Loucy (cell line): ENCODE measurements at regions not wholly inside any gene's neighbourhood (a gene's known extent, or its start where the extent isn't known, plus 50 kb on each side); places are given as distances from the start of the nearest gene placed in this dataset.

Source experiments
- H2AFZ ChIP-seq: fragments of 200-600 bp; sonication (generic); 2 replicates; pipeline ENCODE4 v1.6.0; 2016; ENCODE audit warnings: antibody characterized with exemption, mild to moderate bottlenecking, low read length, moderate library complexity
- H3F3A ChIP-seq: fragments of 200-600 bp; 2 replicates; pipeline ENCODE4 v1.6.0; 2016; ENCODE audit warnings: antibody characterized with exemption, low read depth, mild to moderate bottlenecking
- H3K27me3 ChIP-seq: fragments of 200-600 bp; sonication (generic); 2 replicates; pipeline ENCODE4 v1.6.1; 2014; ENCODE audit warnings: low read length, mild to moderate bottlenecking; ENCODE audit not compliant: insufficient read depth, poor library complexity, severe bottlenecking
- H3K36me3 ChIP-seq: fragments of 200-600 bp; sonication (generic); 2 replicates; pipeline ENCODE4 v1.6.1; 2016; ENCODE audit warnings: low read length; ENCODE audit not compliant: insufficient read depth
- H3K4me1 ChIP-seq: fragments of 200-600 bp; sonication (generic); 2 replicates; pipeline ENCODE4 v1.5.1; 2014; ENCODE audit warnings: low read length, mild to moderate bottlenecking; ENCODE audit not compliant: insufficient read depth, poor library complexity, severe bottlenecking
- H3K4me2 ChIP-seq: fragments of 200-600 bp; sonication (generic); 2 replicates; pipeline ENCODE4 v1.6.0; 2014; ENCODE audit warnings: antibody characterized with exemption, low read length, low read depth, mild to moderate bottlenecking; ENCODE audit not compliant: poor library complexity, severe bottlenecking
- H3K4me3 ChIP-seq: fragments of 200-600 bp; sonication (generic); 2 replicates; pipeline ENCODE4 v1.5.1; 2014; ENCODE audit warnings: low read length, mild to moderate bottlenecking, mixed read lengths; ENCODE audit not compliant: poor library complexity, severe bottlenecking
- H3K79me2 ChIP-seq: fragments of 200-600 bp; sonication (generic); 2 replicates; pipeline ENCODE4 v1.6.1; 2014; ENCODE audit warnings: low read length; ENCODE audit not compliant: insufficient read depth
- H3K9ac ChIP-seq: fragments of 200-600 bp; sonication (generic); 2 replicates; pipeline ENCODE4 v1.6.0; 2014; ENCODE audit warnings: mild to moderate bottlenecking, low read depth, low read length, moderate library complexity; ENCODE audit not compliant: poor library complexity, severe bottlenecking
- H3K9me2 ChIP-seq: fragments of 200-600 bp; sonication (generic); replicated peaks from 2 replicates; pipeline ENCODE4 v1.6.1; 2016; ENCODE audit warnings: low read depth, low read length, mixed read lengths
- H3K9me3 ChIP-seq: fragments of 200-600 bp; sonication (generic); 2 replicates; pipeline ENCODE4 v1.6.1; 2014; ENCODE audit warnings: mild to moderate bottlenecking, antibody characterized with exemption, low read length, low read depth; ENCODE audit not compliant: insufficient read depth
- H4K20me1 ChIP-seq: fragments of 200-600 bp; sonication (generic); 2 replicates; pipeline ENCODE4 v1.6.0; 2014; ENCODE audit warnings: antibody characterized with exemption, low read length, mild to moderate bottlenecking; ENCODE audit not compliant: insufficient read depth, poor library complexity, severe bottlenecking
- CTCF ChIP-seq: fragments of 200-600 bp; sonication (generic); conservative IDR thresholded peaks from 2 replicates; pipeline ENCODE4 v1.5.1; 2014; ENCODE audit warnings: mild to moderate bottlenecking, antibody characterized with exemption, low read length
- EZH2phosphoT487 ChIP-seq: fragments of 200-600 bp; IDR thresholded peaks from 2 replicates; pipeline ENCODE4 v1.6.1; 2018; ENCODE audit warnings: antibody characterized with exemption, mild to moderate bottlenecking, moderate library complexity, borderline replicate concordance

GRCh38 chr10:55786461-55787050 is 574.5 kb downstream of the ZWINT start:
- H3K79me2 ChIP-seq = no peaks in the 10 kb centered on the region
- no peaks in the 10 kb centered on the region for H4K20me1 ChIP-seq
- H3K27me3 ChIP-seq = no peaks in the 10 kb centered on the region
- H3K9me3 ChIP-seq = 0 out of 2 replicates have a peak, but pooled peaks cover 3% of the 10 kb centered on the region
- no peak overlapping the region for H3K4me3 ChIP-seq
- H3K9me2 ChIP-seq = no peaks in the 10 kb centered on the region
- H3K36me3 ChIP-seq = no peaks in the 10 kb centered on the region
- no peaks in the 10 kb centered on the region for H3K4me1 ChIP-seq
- no peak overlapping the region for H3K4me2 ChIP-seq
- H3F3A ChIP-seq = no peaks in the 10 kb centered on the region
- TF ChIP-seq CTCF (no peak), EZH2phosphoT487 (no peak)
- H2AFZ ChIP-seq = no peak overlapping the region
- no peak overlapping the region for H3K9ac ChIP-seq

- Histone ChIP-seq H3F3A (no peaks in the 10 kb centered on the region), H2AFZ (no peak overlapping the region), H3K9me3 (no peaks in the 10 kb centered on the region), H3K4me3 (no peak overlapping the region), H3K9me2 (no peaks in the 10 kb centered on the region), H3K9ac (no peak overlapping the region), H3K79me2 (no peaks in the 10 kb centered on the region), H4K20me1 (no peaks in the 10 kb centered on the region), H3K4me1 (no peaks in the 10 kb centered on the region), H3K27me3 (no peaks in the 10 kb centered on the region), H3K4me2 (no peak overlapping the region), H3K36me3 (no peaks in the 10 kb centered on the region)
- TF ChIP-seq EZH2phosphoT487 (no peak), CTCF (no peak)
These were observed 578.9 kb downstream of the ZWINT start for GRCh38 chr10:55782181-55782580.

- Histone ChIP-seq H3K4me3 (no peak overlapping the region), H4K20me1 (no peaks in the 10 kb centered on the region), H3K27me3 (no peaks in the 10 kb centered on the region), H3K9me3 (no peaks in the 10 kb centered on the region), H3K9ac (no peak overlapping the region), H3K9me2 (no peaks in the 10 kb centered on the region), H2AFZ (no peak overlapping the region), H3F3A (no peaks in the 10 kb centered on the region), H3K79me2 (no peaks in the 10 kb centered on the region), H3K4me2 (no peak overlapping the region), H3K36me3 (no peaks in the 10 kb centered on the region), H3K4me1 (no peaks in the 10 kb centered on the region)
- TF ChIP-seq EZH2phosphoT487 (no peak), CTCF (no peak)
These were observed 594.8 kb downstream of the ZWINT start for GRCh38 chr10:55766212-55766611.
